K562 (cell line): ENCODE measurements at regions not wholly inside any gene's neighbourhood (a gene's known extent, or its start where the extent isn't known, plus 50 kb on each side); places are given as distances from the start of the nearest gene placed in this dataset.
A peak's percentile ranks its signal among the peaks of the same experiment; 100 is the strongest.

ENCODE experiments used
- ATAC-seq: fragments of 200-7000 bp; cut with Tn5 transposase; 3 replicates; pipeline ENCODE4 v1.9.1; 2020; ENCODE audit warnings: moderate library complexity
- BruUV-seq: library from RNA; stranded (reverse); fragments of 400-500 nt; replicated peaks from 2 replicates; lab custom pipeline; 2021; lab: Mats Ljungman, UMichigan
- CTCF ChIA-PET: fragments of 300-600 bp; formaldehyde crosslinking; extraction: SDS; loops from one replicate; lab custom pipeline; 2021; ENCODE audit warnings: low intra/inter-chr PET ratio; lab: Yijun Ruan, JAX
- POLR2A ChIA-PET: fragments of 300-600, 350-650 bp; sonication (Branson Sonifier 250); formaldehyde crosslinking; extraction: SDS; loops from one replicate; lab custom pipeline; 2021; ENCODE audit warnings: antibody characterized with exemption, inconsistent platforms; lab: Yijun Ruan, JAX
- DNase-seq, 4 experiments: peaks; one replicate each; pipeline versions ENCODE4 v3.0.0 to v3.0.0-alpha.2; 2011 to 2018; ENCODE audit warnings: low spot score in 3 of 4, mixed read lengths in 3 of 4; ENCODE audit errors: extremely low read depth in 1 of 4
- FAIRE-seq: peaks from 2 replicates; lab custom pipeline; 2011; peaks lifted over from hg19 to GRCh38; lab: Jason Lieb, UNC
- H2AFZ ChIP-seq: 2 replicates; pipeline ENCODE4 v1.6.0; 2011; ENCODE audit warnings: low read depth, low read length, control low read depth, inconsistent platforms
- H3K27ac ChIP-seq: fragments of 200-600 bp; 3 replicates; pipeline ENCODE4 v1.8.0; 2011; ENCODE audit warnings: low read depth, mild to moderate bottlenecking, control low read depth, inconsistent platforms, low read length, moderate library complexity, mixed read lengths; ENCODE audit errors: extremely low read depth
- H3K27me3 ChIP-seq, 2 experiments: fragments of 300-600 bp in 1 of 2; 2 replicates in 1 of 2; 3 replicates in 1 of 2; pipeline versions ENCODE4 v1.6.0 to v1.8.0; 2011; ENCODE audit warnings: inconsistent platforms in 2 of 2, low read length in 2 of 2, mild to moderate bottlenecking in 1 of 2, mixed read lengths in 1 of 2, moderate library complexity in 1 of 2; ENCODE audit not compliant: control insufficient read depth in 2 of 2, insufficient read depth in 2 of 2
- H3K36me3 ChIP-seq: fragments of 300-600 bp; 3 replicates; pipeline ENCODE4 v1.8.0; 2011; ENCODE audit warnings: mild to moderate bottlenecking, low read length, inconsistent platforms; ENCODE audit not compliant: control insufficient read depth, insufficient read depth
- H3K4me1 ChIP-seq, 2 experiments: fragments of 200-600 bp in 1 of 2; replicated peaks in 1 of 2; 2 replicates in 1 of 2; 3 replicates in 1 of 2; pipeline versions ENCODE4 v1.5.1 to v1.8.0; 2011; ENCODE audit warnings: inconsistent platforms in 2 of 2, low read length in 2 of 2, mild to moderate bottlenecking in 1 of 2, mixed read lengths in 1 of 2, moderate library complexity in 1 of 2; ENCODE audit not compliant: control insufficient read depth in 2 of 2, insufficient read depth in 2 of 2
- H3K4me2 ChIP-seq: 2 replicates; pipeline ENCODE4 v1.6.1; 2011; ENCODE audit warnings: low read length, control low read depth, inconsistent platforms, mixed read lengths; ENCODE audit not compliant: insufficient read depth
- H3K4me3 ChIP-seq: fragments of 200-600 bp; sonication (generic), shearing (Covaris generic); 2 replicates; pipeline ENCODE4 v1.5.1; 2016; ENCODE audit warnings: control low read depth, inconsistent platforms
- H3K79me2 ChIP-seq: fragments of 200-600 bp; 3 replicates; pipeline ENCODE4 v1.8.0; 2011; ENCODE audit warnings: low read length, inconsistent platforms; ENCODE audit not compliant: control insufficient read depth, insufficient read depth
- H3K9ac ChIP-seq, 2 experiments: 2 replicates each; pipeline versions ENCODE4 v1.6.0 to v1.6.1; 2011; ENCODE audit warnings: low read depth in 2 of 2, low read length in 2 of 2, control low read depth in 1 of 2, inconsistent platforms in 1 of 2, mild to moderate bottlenecking in 1 of 2, mixed read lengths in 1 of 2; ENCODE audit not compliant: insufficient read depth in 1 of 2
- H3K9me1 ChIP-seq: one replicate; pipeline ENCODE4 v1.6.0; 2011; ENCODE audit warnings: inconsistent platforms, mild to moderate bottlenecking, low read length, moderate library complexity; ENCODE audit not compliant: control insufficient read depth, insufficient read depth
- H3K9me3 ChIP-seq: replicated peaks from 2 replicates; pipeline ENCODE4 v1.5.1; 2011; ENCODE audit warnings: low read depth, low read length, inconsistent platforms; ENCODE audit not compliant: control insufficient read depth, insufficient read depth
- H4K20me1 ChIP-seq: replicated peaks from 2 replicates; pipeline ENCODE4 v1.6.1; 2011; ENCODE audit warnings: low read length, inconsistent platforms, mixed read lengths; ENCODE audit not compliant: control insufficient read depth, insufficient read depth
- GATAD2A ChIP-seq: fragments of 450-650 bp; IDR thresholded peaks from 2 replicates; pipeline ENCODE4 v1.6.1; 2017
- HSF4 ChIP-seq: fragments of 250-450 bp; sonication (Bioruptor Pico); IDR thresholded peaks from 2 replicates; pipeline ENCODE4 v2.1.2; 2022; ENCODE audit warnings: mild to moderate bottlenecking, moderate library complexity, borderline replicate concordance
- LARP7 ChIP-seq: fragments of 450-650 bp; IDR thresholded peaks from 2 replicates; pipeline ENCODE4 v1.6.1; 2016
- NCOA4 ChIP-seq: fragments of 450-650 bp; IDR thresholded peaks from 2 replicates; pipeline ENCODE4 v1.6.1; 2018; ENCODE audit warnings: mild to moderate bottlenecking; ENCODE audit not compliant: partially characterized antibody
- ZNF263 ChIP-seq: sonication (generic); formaldehyde crosslinking; IDR thresholded peaks from 2 replicates; pipeline ENCODE4 v1.8.0; 2022; ENCODE audit warnings: mild to moderate bottlenecking, missing genetic modification reagents, borderline replicate concordance
- ZNF77 ChIP-seq: fragments of 250-450 bp; sonication (Bioruptor Pico); IDR thresholded peaks from 2 replicates; pipeline ENCODE4 v1.5.0; 2020
- WGBS: fragments of 100-300 bp; shearing (Covaris generic); methylation state at CpG from one replicate; pipeline ENCODE4 v1.1.6; 2016; ENCODE audit warnings: low coverage, mixed read lengths; ENCODE audit not compliant: insufficient coverage; ENCODE audit errors: missing lambda C conversion rate; 5-methylcytosine and 5-hydroxymethylcytosine counted together
- in situ Hi-C: fragments of 300-500 bp; cut with MboI; formaldehyde crosslinking; loops from 4 replicates; pipeline ENCODE4 v1.15.0; 2018; ENCODE audit warnings: inconsistent platforms, mixed read lengths
- intact Hi-C: fragments of 100-400 bp; cut with micrococcal nuclease; formaldehyde crosslinking; loops from 2 replicates; pipeline ENCODE4 v1.14.2; 2022

- Histone ChIP-seq H3K36me3 (no peaks in the 10 kb centered on the region), H3K9me3 (no peaks in the 10 kb centered on the region), H3K27me3 (peaks cover 6 to 37% of the 10 kb centered on the region in 2 experiments; a peak in 4 of 5 replicates), H3K27ac (no peak overlapping the region), H3K79me2 (no peaks in the 10 kb centered on the region), H3K4me3 (no peak overlapping the region), H4K20me1 (0 out of 2 replicates have a peak, but pooled peaks cover 3% of the 10 kb centered on the region), H3K4me2 (no peak overlapping the region), H2AFZ (no peak overlapping the region), H3K4me1 (peaks cover 0 to 4% of the 10 kb centered on the region in 2 experiments; a peak in 1 of 5 replicates), H3K9me1 (no peaks in the 10 kb centered on the region), H3K9ac (no peak overlapping the region)
- in situ Hi-C loops (no loop called here), intact Hi-C loops (no loop called here)
- TF ChIP-seq LARP7 = no peak
- TF ChIP-seq HSF4 (CRISPR knock-in tag) = no peak
- CTCF ChIA-PET = interaction anchor here (0.5 kb wide), 1 partner anchor 50 kb away, joined by 4 read pairs; no protein-coding TSS in a partner anchor
- POLR2A ChIA-PET = no interaction called here
- no TSS peak for BruUV-seq
- ATAC-seq (no peak), DNase-seq (no peak), FAIRE-seq (no peak)
- 1% methylated on average over 12 of the region's 12 CpGs for WGBS
Observed at GRCh38 chr17:79298799-79299198, 224.2 kb downstream of the ENGASE start.

- peaks cover 2% of the 10 kb centered on the region; the same call in 1 of the 2 replicates for H4K20me1 ChIP-seq
- ChIA-PET POLR2A (no interaction called here), CTCF (no interaction called here)
- H2AFZ ChIP-seq = no peak overlapping the region
- WGBS = 0% methylated on average over 7 of the region's 7 CpGs
- H3K4me2 ChIP-seq = no peak overlapping the region
- intact Hi-C loops = no loop called here
- no peaks in the 10 kb centered on the region for H3K9me1 ChIP-seq
- ATAC-seq (no peak), DNase-seq (no peak), FAIRE-seq (no peak)
- H3K9ac ChIP-seq = no peak overlapping the region
- H3K4me3 ChIP-seq = no peak overlapping the region
- peaks cover 0 to 4% of the 10 kb centered on the region in 2 experiments; a peak in 1 of 5 replicates for H3K4me1 ChIP-seq
- BruUV-seq = no TSS peak
- no peaks in the 10 kb centered on the region for H3K9me3 ChIP-seq
- in situ Hi-C loops = no loop called here
- H3K36me3 ChIP-seq = no peaks in the 10 kb centered on the region
- no peaks in the 10 kb centered on the region for H3K79me2 ChIP-seq
- peaks cover 3 to 31% of the 10 kb centered on the region in 2 experiments; a peak in 4 of 5 replicates for H3K27me3 ChIP-seq
- H3K27ac ChIP-seq = no peak overlapping the region
- TF ChIP-seq ZNF263 = peak; percentile 83
- no peak for TF ChIP-seq GATAD2A
- TF ChIP-seq NCOA4 = no peak
- TF ChIP-seq ZNF77 = no peak
Observed at GRCh38 chr17:79296243-79296642, 221.6 kb downstream of the ENGASE start.
